Fibroblast of skin of left biceps (primary cell): ENCODE measurements at regions not wholly inside any gene's neighbourhood (a gene's known extent, or its start where the extent isn't known, plus 50 kb on each side); places are given as distances from the start of the nearest gene placed in this dataset.

Experiments
- DNase-seq, 2 experiments: peaks; one replicate each; pipeline ENCODE4 v3.0.0-alpha.2; 2013; ENCODE audit warnings: low read depth in 2 of 2

GRCh38 chr6:93554018-93554417, 134.7 kb upstream of the EPHA7 start:
- no peak for DNase-seq

GRCh38 chr6:93550551-93551276, 131.4 kb upstream of the EPHA7 start:
- no peak for DNase-seq

DNA sequence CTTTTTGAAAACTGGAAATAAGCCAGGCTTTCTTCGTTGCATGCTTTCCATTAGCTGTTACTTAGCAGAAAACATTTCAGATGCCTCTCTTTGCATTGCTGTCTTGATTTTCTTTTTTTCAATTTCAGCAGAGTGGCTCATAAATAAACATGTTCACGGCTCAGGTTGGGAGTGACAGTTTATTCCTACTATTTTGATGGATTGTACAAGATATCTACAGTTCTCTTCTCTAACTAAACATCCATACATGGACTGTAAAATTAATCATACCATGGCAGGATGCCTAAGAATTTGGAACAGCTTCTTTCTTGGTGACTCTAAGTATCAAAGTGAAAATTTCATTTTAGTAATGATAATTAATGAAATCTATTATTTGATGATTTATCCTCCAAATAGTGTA, 130.5 kb upstream of the EPHA7 start:
- DNase-seq, result no peak

DNA sequence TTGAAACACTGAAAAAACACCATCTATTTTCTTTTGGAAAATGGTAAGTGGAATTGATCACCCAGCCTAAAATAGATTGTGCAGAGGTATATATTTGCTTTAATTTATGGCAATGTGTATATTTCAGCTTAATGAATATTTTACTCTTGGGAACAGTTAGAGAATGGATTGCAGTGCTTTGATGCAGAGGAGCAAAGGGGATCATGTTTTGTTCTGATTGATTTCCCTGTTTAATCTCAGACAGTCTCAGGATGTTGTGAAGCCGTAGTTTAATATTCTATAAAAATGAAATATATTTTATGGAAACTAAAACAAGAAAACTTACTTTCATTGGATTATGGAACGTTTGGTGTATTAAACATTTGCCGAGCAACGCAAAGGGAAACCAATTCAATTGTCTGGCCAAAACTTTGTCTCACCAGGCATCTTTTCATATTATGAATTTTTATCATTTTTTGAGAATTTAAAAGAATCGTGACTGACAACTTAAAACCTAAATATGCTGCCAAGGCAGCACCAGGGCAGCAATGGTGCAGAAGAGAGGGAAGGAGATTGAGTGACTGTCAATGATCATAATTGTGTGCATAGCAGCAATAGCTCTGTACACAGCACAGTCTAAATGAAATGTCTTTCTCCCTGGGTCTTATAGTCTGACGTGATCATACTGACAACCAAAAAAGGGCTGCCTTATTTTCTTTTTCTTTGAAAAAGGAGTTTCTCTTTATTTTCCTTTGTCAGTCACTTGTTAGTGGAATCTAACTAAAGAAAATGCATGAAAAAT, 105.5 kb upstream of the EPHA7 start:
- DNase-seq, result no peak

DNA sequence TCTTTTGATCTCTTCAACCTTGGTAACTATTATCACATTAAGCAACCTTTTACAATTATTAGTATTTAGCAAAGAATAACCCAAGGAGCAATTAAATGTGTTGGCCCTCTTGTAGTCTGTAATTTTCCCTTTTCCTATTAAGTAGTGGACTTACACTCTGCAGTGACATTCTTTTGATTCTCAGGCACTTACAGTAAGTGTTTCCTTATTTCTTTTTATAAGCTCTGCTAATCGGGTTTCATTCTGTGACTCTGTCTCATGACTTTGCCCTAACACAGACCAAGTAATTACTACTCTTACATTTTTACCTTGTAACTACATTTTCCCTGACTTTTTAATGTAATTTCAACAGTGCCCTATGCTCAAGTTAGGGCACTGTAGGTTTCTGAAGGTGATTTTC, 104.0 kb upstream of the EPHA7 start:
- DNase-seq, result no peak

DNA sequence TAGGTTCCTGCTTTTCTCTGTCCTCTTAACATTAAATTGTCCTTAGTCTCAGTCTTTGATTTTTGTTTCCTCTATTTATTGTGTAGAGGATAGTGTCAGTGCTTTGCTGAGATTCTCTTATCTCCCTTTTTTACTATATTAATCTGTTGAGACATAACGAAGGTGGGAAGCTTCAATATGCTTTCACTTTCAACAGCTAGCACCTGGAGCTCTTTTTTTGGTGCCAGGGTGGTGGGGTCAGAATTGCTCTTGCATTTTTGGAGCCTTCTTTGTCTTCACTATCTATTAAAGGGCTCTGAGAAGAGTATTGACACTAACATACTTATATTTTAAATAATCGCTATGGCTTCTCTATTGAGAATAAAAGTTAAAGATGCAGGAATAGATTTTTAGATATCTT, 97.1 kb upstream of the EPHA7 start:
- no peak for DNase-seq

GRCh38 chr6:93515736-93516135, 96.4 kb upstream of the EPHA7 start:
- DNase-seq, result no peak

DNA sequence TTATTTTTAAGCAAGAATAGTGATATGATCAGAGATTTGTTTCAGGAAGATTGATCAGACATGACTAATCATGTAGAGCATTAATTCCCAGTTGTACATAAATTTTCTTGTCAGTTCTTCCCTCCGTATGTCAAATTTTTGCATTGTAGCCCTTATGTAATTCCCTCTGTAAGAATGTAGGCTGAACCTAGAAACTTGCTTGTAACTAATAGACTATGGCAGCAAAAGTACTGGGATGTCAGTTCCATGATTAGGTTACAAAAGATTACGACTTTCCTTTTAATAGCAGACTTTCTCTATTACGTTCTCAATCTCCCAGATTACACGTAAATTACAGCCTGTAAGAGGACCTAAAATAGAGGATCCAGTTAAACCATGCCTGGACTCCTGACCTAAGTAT, 79.4 kb upstream of the EPHA7 start:
- DNase-seq, result no peak

GRCh38 chr6:93496548-93496947, 77.2 kb upstream of the EPHA7 start:
- DNase-seq, result no peak

DNA sequence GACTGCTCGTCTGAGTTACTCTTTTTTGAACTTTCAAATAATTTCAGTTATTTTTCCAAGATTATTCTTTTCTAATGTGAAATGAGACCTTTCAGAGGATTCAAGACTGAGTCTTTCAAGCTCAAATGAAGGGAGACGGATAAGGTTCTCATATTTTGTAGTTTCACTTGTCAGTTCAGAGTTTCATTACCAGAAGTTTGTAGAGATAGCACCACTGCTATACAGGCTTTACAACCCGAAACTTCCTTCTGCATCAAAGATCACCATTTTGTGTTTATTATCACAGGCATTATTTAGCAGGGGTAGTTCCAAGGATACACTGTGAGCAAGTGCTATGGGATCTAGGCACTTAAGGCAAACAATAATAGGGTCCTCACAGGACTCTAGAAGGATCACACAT, 74.7 kb upstream of the EPHA7 start:
- no peak for DNase-seq

GRCh38 chr6:93474733-93475179, 55.4 kb upstream of the EPHA7 start:
- DNase-seq, result no peak

DNA sequence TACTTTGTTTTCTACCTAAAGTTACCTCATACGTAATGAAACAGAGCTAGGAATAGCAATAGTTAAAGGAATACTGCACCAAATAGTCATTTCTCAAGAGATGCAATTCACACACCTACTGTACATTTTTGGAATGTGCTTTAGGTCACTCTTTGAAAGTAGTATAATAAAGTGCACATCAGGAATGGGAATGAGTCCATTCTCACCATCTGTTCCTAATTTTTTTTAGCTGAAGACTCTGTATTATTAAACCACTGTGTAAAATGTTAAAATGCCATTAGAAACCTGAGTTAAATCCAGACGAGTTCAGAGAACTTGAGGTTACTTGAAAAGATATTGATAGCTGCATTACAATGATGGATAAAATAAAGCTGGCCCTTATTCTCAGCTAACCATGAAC, 51.9 kb upstream of the EPHA7 start:
- no peak for DNase-seq
